Effector memory CD4-positive, alpha-beta T cell (primary cell): ENCODE measurements at regions not wholly inside any gene's neighbourhood (a gene's known extent, or its start where the extent isn't known, plus 50 kb on each side); places are given as distances from the start of the nearest gene placed in this dataset.
"Not testable (repeated sequence)": the region's sequence is repeated elsewhere in the genome, so short reads cannot be mapped to it uniquely, and the experiment has no call there.

Experiments
- DNase-seq, 3 donors: peaks; one replicate each; pipeline ENCODE4 v3.0.0-alpha.2; 2020
- H3K27ac ChIP-seq: 2 replicates; pipeline ENCODE4 v1.7.0; 2013; ENCODE audit warnings: mild to moderate bottlenecking, low read length, moderate library complexity; ENCODE audit not compliant: insufficient read depth, poor library complexity, severe bottlenecking
- H3K27me3 ChIP-seq: replicated peaks from 2 replicates; pipeline ENCODE4 v1.7.0; 2013; ENCODE audit warnings: mild to moderate bottlenecking, low read length; ENCODE audit not compliant: insufficient read depth, control insufficient read depth, poor library complexity, severe bottlenecking
- H3K36me3 ChIP-seq: 2 replicates; pipeline ENCODE4 v1.7.0; 2013; ENCODE audit warnings: mild to moderate bottlenecking, low read length, moderate library complexity; ENCODE audit not compliant: control insufficient read depth, insufficient read depth
- H3K4me1 ChIP-seq: 2 replicates; pipeline ENCODE4 v1.7.0; 2013; ENCODE audit warnings: low read length, mild to moderate bottlenecking; ENCODE audit not compliant: control insufficient read depth, insufficient read depth, poor library complexity, severe bottlenecking
- H3K4me3 ChIP-seq: 2 replicates; pipeline ENCODE4 v1.7.0; 2013; ENCODE audit warnings: low read length, low read depth, mild to moderate bottlenecking; ENCODE audit not compliant: insufficient read depth, poor library complexity, severe bottlenecking
- H3K9me3 ChIP-seq: 2 replicates; pipeline ENCODE4 v1.7.0; 2013; ENCODE audit warnings: mild to moderate bottlenecking, low read length, moderate library complexity; ENCODE audit not compliant: control insufficient read depth

- H3K36me3 ChIP-seq, result no peaks in the 10 kb centered on the region
- no peaks in the 10 kb centered on the region for H3K9me3 ChIP-seq
- H3K4me3 ChIP-seq, result no peak overlapping the region
- H3K27ac ChIP-seq, result no peak overlapping the region
- no peaks in the 10 kb centered on the region for H3K27me3 ChIP-seq
- H3K4me1 ChIP-seq, result no peaks in the 10 kb centered on the region
- no peak for DNase-seq
Measured at GRCh38 chrX:128408842-128409241, 356.6 kb upstream of the ACTRT1 start.

- H3K36me3 ChIP-seq, result no peaks in the 10 kb centered on the region
- no peaks in the 10 kb centered on the region for H3K9me3 ChIP-seq
- no peaks in the 10 kb centered on the region for H3K27me3 ChIP-seq
- DNase-seq, result no peak
- no peak overlapping the region for H3K27ac ChIP-seq
- no peak overlapping the region for H3K4me3 ChIP-seq
- H3K4me1 ChIP-seq, result no peaks in the 10 kb centered on the region
Measured at GRCh38 chrX:128396601-128397000, 344.4 kb upstream of the ACTRT1 start.

GRCh38 chrX:128383846-128384245 is 331.6 kb upstream of the ACTRT1 start:
- H3K27me3 ChIP-seq, DNase-seq, H3K9me3 ChIP-seq, H3K4me1 ChIP-seq, H3K27ac ChIP-seq, H3K36me3 ChIP-seq, H3K4me3 ChIP-seq: not testable (repeated sequence)

GRCh38 chrX:128365492-128365891 is 313.3 kb upstream of the ACTRT1 start:
- Histone ChIP-seq H3K9me3 (no peaks in the 10 kb centered on the region), H3K27ac (no peak overlapping the region), H3K4me1 (no peaks in the 10 kb centered on the region), H3K36me3 (no peaks in the 10 kb centered on the region), H3K4me3 (no peak overlapping the region), H3K27me3 (no peaks in the 10 kb centered on the region)
- DNase-seq, result no peak

GRCh38 chrX:128335671-128336070 is 283.5 kb upstream of the ACTRT1 start:
- Histone ChIP-seq H3K36me3 (no peaks in the 10 kb centered on the region), H3K4me3 (no peak overlapping the region), H3K27ac (no peak overlapping the region), H3K27me3 (no peaks in the 10 kb centered on the region), H3K9me3 (no peaks in the 10 kb centered on the region), H3K4me1 (no peaks in the 10 kb centered on the region)
- no peak for DNase-seq

GRCh38 chrX:128334821-128335220 is 282.6 kb upstream of the ACTRT1 start:
- Histone ChIP-seq H3K4me1 (no peaks in the 10 kb centered on the region), H3K27ac (no peak overlapping the region), H3K27me3 (no peaks in the 10 kb centered on the region), H3K9me3 (no peaks in the 10 kb centered on the region), H3K36me3 (no peaks in the 10 kb centered on the region), H3K4me3 (no peak overlapping the region)
- DNase-seq, result no peak

GRCh38 chrX:128310912-128311311 is 258.7 kb upstream of the ACTRT1 start:
- no peaks in the 10 kb centered on the region for H3K36me3 ChIP-seq
- H3K27ac ChIP-seq, result no peak overlapping the region
- H3K4me1 ChIP-seq, result no peaks in the 10 kb centered on the region
- no peaks in the 10 kb centered on the region for H3K9me3 ChIP-seq
- H3K27me3 ChIP-seq, result no peaks in the 10 kb centered on the region
- no peak for DNase-seq
- H3K4me3 ChIP-seq, result no peak overlapping the region

- Histone ChIP-seq H3K27me3 (no peaks in the 10 kb centered on the region), H3K36me3 (no peaks in the 10 kb centered on the region), H3K27ac (no peak overlapping the region), H3K4me1 (no peaks in the 10 kb centered on the region), H3K9me3 (no peaks in the 10 kb centered on the region), H3K4me3 (no peak overlapping the region)
- no peak for DNase-seq
Measured at GRCh38 chrX:128309311-128309710, 257.1 kb upstream of the ACTRT1 start.

- Histone ChIP-seq H3K27ac (no peak overlapping the region), H3K27me3 (no peaks in the 10 kb centered on the region), H3K4me3 (no peak overlapping the region), H3K4me1 (no peaks in the 10 kb centered on the region), H3K36me3 (no peaks in the 10 kb centered on the region), H3K9me3 (no peaks in the 10 kb centered on the region)
- DNase-seq, result no peak
Measured at GRCh38 chrX:128294198-128294597, 242.0 kb upstream of the ACTRT1 start.

GRCh38 chrX:128287693-128288092 is 235.5 kb upstream of the ACTRT1 start:
- DNase-seq, result no peak
- Histone ChIP-seq H3K4me3 (no peak overlapping the region), H3K36me3 (no peaks in the 10 kb centered on the region), H3K4me1 (no peaks in the 10 kb centered on the region), H3K27ac (no peak overlapping the region), H3K27me3 (no peaks in the 10 kb centered on the region), H3K9me3 (no peaks in the 10 kb centered on the region)

GRCh38 chrX:128250621-128251020 is 198.4 kb upstream of the ACTRT1 start:
- no peaks in the 10 kb centered on the region for H3K4me1 ChIP-seq
- H3K9me3 ChIP-seq, result no peaks in the 10 kb centered on the region
- H3K27ac ChIP-seq, result no peak overlapping the region
- H3K36me3 ChIP-seq, result no peaks in the 10 kb centered on the region
- H3K27me3 ChIP-seq, result no peaks in the 10 kb centered on the region
- no peak for DNase-seq
- no peak overlapping the region for H3K4me3 ChIP-seq
